ENCODE measurements at regions not wholly inside any gene's neighbourhood (a gene's known extent, or its start where the extent isn't known, plus 50 kb on each side); places are given as distances from the start of the nearest gene placed in this dataset.

GRCh38 chr9:107613321-107613720, 123.8 kb upstream of the KLF4 start:
- H3K79me2 ChIP-seq (ENCODE audit: control insufficient read depth, low read length) = no peaks in the 10 kb centered on the region
- no peaks in the 10 kb centered on the region for H3K27me3 ChIP-seq (ENCODE audit: control insufficient read depth, low read length)
- H3K4me3 ChIP-seq (ENCODE audit: low read length) = no peak overlapping the region
- no peaks in the 10 kb centered on the region for H3F3A ChIP-seq (ENCODE audit: control insufficient read depth, insufficient read depth)
- H3K9me2 ChIP-seq (replicated peaks; ENCODE audit: control insufficient read depth, low read length) = no peaks in the 10 kb centered on the region
- no peaks in the 10 kb centered on the region for H3K36me3 ChIP-seq (ENCODE audit: control insufficient read depth, low read length)
- H3K4me2 ChIP-seq (ENCODE audit: low read length) = no peak overlapping the region
- H3K4me1 ChIP-seq (ENCODE audit: control insufficient read depth, low read length) = no peaks in the 10 kb centered on the region
- H4K20me1 ChIP-seq (ENCODE audit: control insufficient read depth, insufficient read depth, low read depth, low read length) = no peaks in the 10 kb centered on the region
- TF ChIP-seq EZH2phosphoT487 (IDR thresholded peaks at IDR 0.05; ENCODE audit: borderline replicate concordance, low read length) (no peak), CTCF (IDR thresholded peaks at IDR 0.05; ENCODE audit: low read depth, low read length, poor library complexity, severe bottlenecking) (no peak)
- no peaks in the 10 kb centered on the region for H3K9me3 ChIP-seq (ENCODE audit: control insufficient read depth, insufficient read depth, low read length)
- H3K27ac ChIP-seq (ENCODE audit: low read depth, low read length) = no peak overlapping the region

DNA sequence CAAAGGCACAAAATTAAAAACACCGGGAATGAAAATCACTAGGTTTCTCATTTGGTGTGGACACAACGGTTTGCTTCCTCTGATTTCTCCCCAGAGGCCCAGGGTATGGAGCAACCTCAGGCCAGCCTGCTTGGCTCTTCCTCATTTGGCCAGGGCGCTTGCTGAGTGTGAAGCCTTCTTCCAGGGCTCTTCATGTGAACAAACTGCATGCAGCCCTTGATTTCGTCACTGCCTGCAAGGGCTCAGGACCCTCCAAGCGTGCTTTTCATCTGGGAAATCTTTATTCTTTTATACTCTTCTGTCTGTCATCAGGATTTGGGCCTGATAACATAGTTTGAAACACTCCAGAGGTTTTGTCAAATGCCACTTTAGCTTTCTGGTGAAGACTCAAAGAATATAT, 122.6 kb upstream of the KLF4 start:
- TF ChIP-seq EZH2phosphoT487 (IDR thresholded peaks at IDR 0.05; ENCODE audit: borderline replicate concordance, low read length) = no peak
- no peak for TF ChIP-seq CTCF (IDR thresholded peaks at IDR 0.05; ENCODE audit: low read depth, low read length, poor library complexity, severe bottlenecking)
- Histone ChIP-seq H3K9me3 (ENCODE audit: control insufficient read depth, insufficient read depth, low read length) (no peaks in the 10 kb centered on the region), H3K79me2 (ENCODE audit: control insufficient read depth, low read length) (no peaks in the 10 kb centered on the region), H3K9me2 (replicated peaks; ENCODE audit: control insufficient read depth, low read length) (no peaks in the 10 kb centered on the region), H3K4me1 (ENCODE audit: control insufficient read depth, low read length) (no peaks in the 10 kb centered on the region), H3K36me3 (ENCODE audit: control insufficient read depth, low read length) (no peaks in the 10 kb centered on the region), H3F3A (ENCODE audit: control insufficient read depth, insufficient read depth) (no peaks in the 10 kb centered on the region), H3K4me2 (ENCODE audit: low read length) (no peak overlapping the region), H3K27ac (ENCODE audit: low read depth, low read length) (no peak overlapping the region), H3K4me3 (ENCODE audit: low read length) (no peak overlapping the region), H3K27me3 (ENCODE audit: control insufficient read depth, low read length) (no peaks in the 10 kb centered on the region), H4K20me1 (ENCODE audit: control insufficient read depth, insufficient read depth, low read depth, low read length) (no peaks in the 10 kb centered on the region)

- H3K4me3 ChIP-seq (ENCODE audit: low read length) = no peak overlapping the region
- H3F3A ChIP-seq (ENCODE audit: control insufficient read depth, insufficient read depth) = no peaks in the 10 kb centered on the region
- no peaks in the 10 kb centered on the region for H3K27me3 ChIP-seq (ENCODE audit: control insufficient read depth, low read length)
- no peak for TF ChIP-seq EZH2phosphoT487 (IDR thresholded peaks at IDR 0.05; ENCODE audit: borderline replicate concordance, low read length)
- no peak for TF ChIP-seq CTCF (IDR thresholded peaks at IDR 0.05; ENCODE audit: low read depth, low read length, poor library complexity, severe bottlenecking)
- no peaks in the 10 kb centered on the region for H3K4me1 ChIP-seq (ENCODE audit: control insufficient read depth, low read length)
- H3K9me2 ChIP-seq (replicated peaks; ENCODE audit: control insufficient read depth, low read length) = no peaks in the 10 kb centered on the region
- no peaks in the 10 kb centered on the region for H3K9me3 ChIP-seq (ENCODE audit: control insufficient read depth, insufficient read depth, low read length)
- H4K20me1 ChIP-seq (ENCODE audit: control insufficient read depth, insufficient read depth, low read depth, low read length) = no peaks in the 10 kb centered on the region
- no peak overlapping the region for H3K4me2 ChIP-seq (ENCODE audit: low read length)
- no peak overlapping the region for H3K27ac ChIP-seq (ENCODE audit: low read depth, low read length)
- H3K36me3 ChIP-seq (ENCODE audit: control insufficient read depth, low read length) = no peaks in the 10 kb centered on the region
- no peaks in the 10 kb centered on the region for H3K79me2 ChIP-seq (ENCODE audit: control insufficient read depth, low read length)
Measured at GRCh38 chr9:107609547-107609946, 120.0 kb upstream of the KLF4 start.
